CD4-positive, alpha-beta T cell treated with Interleukin-4 for 4 hours (primary cell): ENCODE measurements at regions not wholly inside any gene's neighbourhood (a gene's known extent, or its start where the extent isn't known, plus 50 kb on each side); places are given as distances from the start of the nearest gene placed in this dataset.
A peak's percentile ranks its signal among the peaks of the same experiment; 100 is the strongest.
"Not testable (repeated sequence)": the region's sequence is repeated elsewhere in the genome, so short reads cannot be mapped to it uniquely, and the experiment has no call there.

ENCODE experiments used
- DNase-seq: peaks from one replicate; pipeline ENCODE4 v3.0.0-alpha.2; 2020

DNA sequence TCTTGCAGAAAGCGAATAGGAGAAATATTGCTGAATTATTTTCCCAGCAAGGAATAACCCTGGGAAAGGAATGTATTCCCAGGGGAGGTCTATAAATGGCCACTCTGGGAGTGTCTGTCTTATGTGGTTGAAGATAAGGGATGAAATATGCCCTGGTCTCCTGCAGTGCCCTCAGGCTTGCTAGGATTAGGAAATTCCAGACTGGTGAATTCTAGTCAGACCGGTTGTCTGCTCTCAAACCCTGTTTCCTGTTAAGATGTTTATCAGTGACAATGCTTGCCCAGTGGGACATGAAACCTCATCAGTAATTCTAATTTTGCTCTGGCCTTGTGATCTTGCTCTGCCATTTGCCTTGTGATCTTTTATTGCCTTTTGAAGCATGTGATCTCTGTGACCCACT, 148.2 kb upstream of the CHODL start:
- DNase-seq, result not testable (repeated sequence)

DNA sequence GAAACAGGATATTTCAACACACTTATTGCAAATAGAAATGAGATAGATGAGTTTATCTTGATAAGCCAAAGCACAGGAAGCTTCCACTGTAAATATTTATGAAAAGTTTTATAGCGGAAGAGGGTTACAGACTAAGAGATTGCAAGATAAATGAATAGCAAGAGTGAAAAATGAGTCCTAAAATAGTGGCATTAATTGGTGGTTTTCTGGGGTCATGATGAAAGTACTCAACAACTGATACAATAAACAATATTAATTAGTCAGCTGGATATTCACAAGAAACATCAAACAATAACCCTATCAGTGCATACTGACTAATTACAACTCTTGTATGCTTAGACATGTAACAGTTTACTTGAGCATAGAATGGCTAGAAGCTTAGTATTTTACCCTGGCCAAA, 154.8 kb upstream of the CHODL start:
- no peak for DNase-seq

DNA sequence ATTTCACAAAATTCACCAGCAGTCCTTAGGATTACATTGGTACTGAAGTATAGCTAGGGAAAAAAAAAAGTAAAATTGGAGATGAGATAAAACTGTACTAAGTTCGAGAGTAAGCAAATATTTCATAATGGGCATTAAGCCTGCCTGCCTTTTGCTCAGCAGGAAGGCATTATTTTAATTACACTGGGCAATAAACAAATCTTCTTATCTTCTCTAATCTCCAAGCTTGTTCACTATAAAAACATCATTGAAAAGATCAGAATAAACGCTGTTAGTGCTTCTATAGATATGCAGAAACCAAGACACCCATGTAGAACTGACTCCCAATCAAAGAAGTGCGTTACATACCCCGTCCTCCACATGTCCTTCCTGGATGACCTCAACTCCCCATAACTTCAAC, 174.2 kb upstream of the CHODL start:
- no peak for DNase-seq

GRCh38 chr21:18069875-18070274, 174.8 kb upstream of the CHODL start:
- no peak for DNase-seq

DNA sequence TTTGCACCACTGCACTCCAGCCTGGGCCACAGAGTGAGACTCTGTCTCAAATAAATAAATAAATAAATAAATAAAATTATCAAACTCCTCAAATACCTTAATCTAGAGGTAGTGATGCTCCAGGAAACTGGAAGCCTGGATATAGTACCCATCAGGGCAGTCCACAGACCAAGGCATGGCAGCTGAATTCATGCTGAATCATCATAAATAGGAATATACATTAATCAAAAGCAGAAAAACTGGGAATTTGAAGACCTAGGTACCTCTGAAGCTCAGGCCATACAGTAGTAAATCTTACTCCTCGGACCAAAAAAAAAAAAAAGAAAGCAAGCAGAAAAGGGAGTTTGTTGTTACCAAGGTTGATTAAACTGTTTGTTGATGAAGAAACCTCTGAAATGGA, 184.2 kb upstream of the CHODL start:
- no peak for DNase-seq

- DNase-seq, result no peak
Observed at GRCh38 chr21:18058731-18059398, 185.8 kb upstream of the CHODL start.

DNA sequence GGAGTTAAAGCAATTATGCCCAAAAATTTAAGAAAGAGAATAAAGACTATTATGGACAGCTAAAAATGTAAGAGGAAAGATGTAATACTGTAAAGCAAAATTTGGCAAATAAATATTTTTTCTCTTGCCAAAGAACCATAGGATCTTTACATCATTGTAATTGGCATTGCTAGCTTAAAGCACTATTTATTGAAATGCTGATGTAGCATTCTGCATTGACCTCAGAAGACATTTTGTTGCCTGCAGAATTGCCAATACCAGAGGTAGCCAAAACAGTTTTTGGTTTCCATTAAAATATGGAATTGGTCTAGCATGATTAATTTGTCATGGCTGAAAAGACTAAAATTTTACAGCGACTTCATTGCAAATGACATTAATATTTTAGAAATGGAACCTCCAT, 191.5 kb upstream of the CHODL start:
- DNase-seq, result no peak

GRCh38 chr21:18049461-18049860, 195.2 kb upstream of the CHODL start:
- no peak for DNase-seq

DNA sequence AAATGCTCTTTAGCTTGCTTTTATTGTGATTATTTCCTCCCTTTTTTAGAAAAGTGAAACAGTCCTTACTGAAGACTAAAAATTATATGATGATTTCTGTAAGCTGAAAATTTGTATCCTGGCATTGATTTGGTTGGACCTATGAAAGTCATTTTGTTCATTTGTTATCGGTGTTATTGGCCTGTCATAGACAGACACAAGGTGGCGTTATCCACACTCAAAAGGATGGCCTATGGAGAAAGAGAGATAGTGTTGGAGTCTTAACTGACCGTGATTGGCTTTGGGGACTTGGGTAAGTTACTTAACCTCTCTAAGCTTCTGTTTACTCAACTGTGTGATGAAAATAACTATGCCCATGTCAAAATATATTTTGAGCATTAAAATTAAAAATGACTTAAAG, 203.6 kb upstream of the CHODL start:
- DNase-seq, result peak; percentile 1

GRCh38 chr21:18030248-18030647, 211.1 kb upstream of the C21orf91 start:
- no peak for DNase-seq

DNA sequence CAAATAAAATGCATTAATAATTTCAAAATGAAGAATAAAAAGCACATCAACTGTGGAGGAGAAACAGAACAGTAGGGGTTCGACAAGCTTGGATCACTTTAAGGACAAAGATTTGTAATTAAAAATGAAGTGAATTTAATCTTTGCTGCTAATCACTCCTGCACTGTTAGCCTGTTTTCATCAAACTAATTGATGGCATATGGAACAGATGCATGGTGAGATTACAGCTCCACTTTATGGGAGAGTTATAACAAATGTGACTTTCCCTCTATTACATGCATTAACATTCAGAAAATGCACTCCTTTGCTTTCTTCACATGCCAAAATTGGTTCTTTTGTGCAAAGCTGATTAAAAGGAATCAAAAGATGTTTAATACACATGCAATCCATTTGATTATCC, 207.2 kb upstream of the C21orf91 start:
- DNase-seq, result no peak

GRCh38 chr21:18023711-18024110, 204.6 kb upstream of the C21orf91 start:
- DNase-seq, result no peak

GRCh38 chr21:18023157-18023556, 204.0 kb upstream of the C21orf91 start:
- no peak for DNase-seq

DNA sequence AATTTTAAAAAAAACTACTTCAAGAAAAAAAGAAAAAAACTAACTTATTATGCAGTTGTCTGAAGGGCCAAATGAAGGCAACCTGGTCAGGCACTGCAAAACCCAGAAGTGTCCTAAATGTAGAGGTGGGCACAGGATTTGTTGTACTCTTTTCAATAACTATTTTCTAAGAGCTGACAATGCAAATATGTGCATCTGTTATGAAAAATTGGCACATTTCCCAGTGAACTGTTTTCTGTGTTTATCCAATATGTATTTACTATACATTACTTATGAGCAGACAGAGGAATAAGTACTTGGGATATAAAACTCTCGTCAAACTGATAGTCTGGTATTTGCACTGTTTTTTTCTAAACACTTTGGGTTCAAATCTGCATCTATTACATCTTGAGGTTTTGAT, 188.0 kb upstream of the C21orf91 start:
- DNase-seq, result no peak

DNA sequence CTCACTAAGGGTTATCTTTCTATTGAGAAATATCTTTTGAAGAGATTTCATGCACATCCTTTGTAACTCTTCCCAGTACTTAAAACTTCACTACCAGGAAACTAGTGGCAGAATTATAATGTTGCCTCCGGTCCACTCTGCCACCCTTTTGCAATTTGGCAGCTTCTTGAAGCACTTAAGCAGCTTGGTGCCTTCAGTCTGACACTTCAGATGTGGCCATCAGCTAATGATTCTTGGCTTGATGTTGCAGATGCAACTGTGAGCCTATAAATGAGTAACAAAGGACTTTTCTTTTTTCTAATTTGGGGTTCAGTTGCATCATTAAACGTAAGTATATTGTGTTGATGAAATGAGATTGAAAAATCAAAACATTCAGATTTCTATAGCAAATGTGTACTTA, 187.5 kb upstream of the C21orf91 start:
- DNase-seq, result no peak

DNA sequence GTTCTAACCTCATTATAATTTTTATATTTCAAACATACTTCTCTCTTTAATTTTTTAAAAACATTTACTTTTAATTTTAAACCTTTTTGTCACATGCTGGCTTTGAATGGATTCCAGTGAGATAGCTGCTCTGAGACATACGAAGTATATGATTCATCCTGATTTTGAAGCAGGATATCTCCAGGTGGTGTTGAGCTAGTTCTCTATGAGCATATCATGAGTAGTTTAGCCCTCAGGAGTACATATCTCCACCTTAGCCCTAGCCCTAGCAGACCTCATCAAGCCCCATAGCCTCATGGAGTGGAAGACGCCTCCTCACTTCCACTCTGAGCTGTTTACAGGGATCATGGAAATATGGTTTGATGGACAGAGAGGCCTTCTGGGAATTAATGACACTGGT, 183.2 kb upstream of the C21orf91 start:
- DNase-seq, result no peak

DNA sequence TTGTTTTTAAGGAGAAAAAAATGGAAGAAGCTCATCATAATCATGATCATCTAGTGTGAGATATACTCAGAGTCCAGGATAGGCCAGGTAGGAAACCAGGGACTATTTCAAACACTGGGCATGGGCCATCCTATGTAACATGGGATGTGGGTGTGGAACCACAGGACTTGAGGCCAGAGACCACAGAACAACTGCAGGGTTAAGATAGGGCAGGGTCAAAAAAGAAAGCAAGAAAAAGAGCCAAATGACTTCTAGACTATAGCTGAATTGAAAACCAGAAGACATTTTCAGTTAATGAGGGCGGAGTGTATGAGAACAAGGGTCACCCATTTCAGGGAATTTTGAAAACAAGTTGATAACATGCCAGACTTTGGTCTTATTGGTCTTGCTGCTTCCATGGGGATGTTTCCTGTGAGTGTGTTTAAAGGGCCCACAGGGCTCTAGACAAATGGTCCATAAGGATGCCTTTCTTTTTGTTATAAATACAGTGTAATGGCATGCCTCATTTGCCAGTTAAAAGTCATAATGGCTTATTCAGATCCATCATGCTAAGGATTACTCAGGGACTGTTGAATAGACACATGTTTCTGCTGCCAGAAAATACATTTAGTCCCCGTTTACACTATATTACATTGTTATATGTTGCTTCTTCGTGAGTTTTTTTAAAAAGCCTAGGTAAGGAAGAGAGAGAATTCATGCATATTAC, 182.0 kb upstream of the C21orf91 start:
- DNase-seq, result no peak

DNA sequence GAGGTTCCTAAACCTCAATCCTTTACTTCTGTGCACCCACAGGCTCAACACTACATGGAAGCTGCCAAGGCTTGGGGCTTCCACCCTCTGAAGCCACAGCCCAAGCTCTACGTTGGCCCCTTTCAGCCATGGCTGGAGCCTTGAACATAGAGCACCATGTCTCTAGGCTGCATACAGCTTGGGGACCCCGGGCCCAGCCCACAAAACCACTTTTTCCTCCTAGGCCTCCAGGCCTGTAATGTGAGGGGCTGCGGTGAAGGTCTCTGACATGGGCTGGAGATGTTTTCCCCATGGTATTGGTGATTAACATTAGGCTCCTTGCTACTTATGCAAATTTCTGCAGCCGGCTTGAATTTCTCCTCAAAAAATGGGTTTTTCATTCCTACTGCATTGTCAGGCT, 179.4 kb upstream of the C21orf91 start:
- DNase-seq, result not testable (repeated sequence)

GRCh38 chr21:17989780-17990179, 170.6 kb upstream of the C21orf91 start:
- DNase-seq, result no peak

- DNase-seq, result no peak
Observed at GRCh38 chr21:17988102-17988437, 168.9 kb upstream of the C21orf91 start.

GRCh38 chr21:17987382-17988101, 168.4 kb upstream of the C21orf91 start:
- DNase-seq, result no peak

DNA sequence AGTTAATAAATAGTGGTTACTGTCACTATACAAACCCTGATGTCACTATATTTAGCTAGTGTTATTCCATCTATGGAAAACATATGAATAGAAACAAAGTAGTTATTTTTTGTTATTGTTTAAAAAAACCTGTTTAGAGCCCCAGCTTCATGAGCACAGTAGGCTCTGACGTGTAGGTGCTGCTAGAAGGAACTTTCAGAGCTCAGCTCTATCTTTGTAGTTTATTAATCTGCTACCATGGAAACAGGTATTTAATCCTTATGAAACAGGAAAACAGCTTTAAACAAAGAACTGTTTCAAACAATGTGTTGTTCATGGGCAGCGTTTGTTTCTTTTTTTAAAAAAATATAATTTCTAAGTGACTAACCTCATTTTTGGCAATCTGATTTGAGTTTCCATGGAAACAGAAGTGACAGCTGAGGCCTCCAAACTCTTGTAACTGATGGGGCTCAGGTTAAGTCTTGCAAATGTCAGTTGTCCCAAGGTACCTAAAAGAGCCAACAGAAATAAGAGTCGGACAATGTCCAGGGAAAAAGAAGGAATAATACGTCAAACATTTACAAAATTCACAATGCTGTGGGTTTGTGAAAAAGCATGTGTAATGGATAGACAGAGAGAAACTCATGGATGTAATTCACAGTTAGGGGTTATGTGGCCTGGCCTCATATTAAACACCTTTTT, 162.0 kb upstream of the C21orf91 start:
- no peak for DNase-seq

- DNase-seq, result no peak
Observed at GRCh38 chr21:17979763-17980162, 160.6 kb upstream of the C21orf91 start.

DNA sequence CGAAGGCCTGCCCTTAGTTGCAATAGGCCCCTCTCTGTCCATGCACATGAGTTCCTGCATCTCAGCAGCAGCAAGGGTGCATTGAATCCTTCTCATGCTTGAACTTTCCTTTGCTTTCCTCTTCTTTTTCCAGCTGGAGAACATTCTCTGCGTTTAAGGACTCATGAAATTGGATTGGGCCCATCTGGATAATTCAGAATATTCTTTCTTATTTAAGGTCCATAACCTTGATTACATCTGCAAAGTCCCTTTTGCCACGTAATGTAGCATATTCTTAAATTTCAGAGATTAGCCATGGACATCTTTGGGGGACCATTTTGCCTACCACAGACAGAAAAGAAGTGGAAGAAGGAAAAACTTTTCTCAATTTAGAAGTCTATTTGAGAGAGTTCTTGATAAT, 159.7 kb upstream of the C21orf91 start:
- DNase-seq, result no peak
